D721Med (cell line): ENCODE measurements at regions not wholly inside any gene's neighbourhood (a gene's known extent, or its start where the extent isn't known, plus 50 kb on each side); places are given as distances from the start of the nearest gene placed in this dataset.

Source experiments
- DNase-seq: peaks from one replicate; pipeline ENCODE4 v3.0.0; 2011; ENCODE audit warnings: low spot score; ENCODE audit not compliant: insufficient read length
- FAIRE-seq: peaks from 2 replicates; lab custom pipeline; 2011; peaks lifted over from hg19 to GRCh38; lab: Jason Lieb, UNC
- CTCF ChIP-seq: IDR thresholded peaks from 2 replicates; pipeline ENCODE4 v1.5.1; 2012; ENCODE audit warnings: mild to moderate bottlenecking, control low read depth; ENCODE audit not compliant: insufficient read depth; ENCODE audit errors: missing control alignments

DNA sequence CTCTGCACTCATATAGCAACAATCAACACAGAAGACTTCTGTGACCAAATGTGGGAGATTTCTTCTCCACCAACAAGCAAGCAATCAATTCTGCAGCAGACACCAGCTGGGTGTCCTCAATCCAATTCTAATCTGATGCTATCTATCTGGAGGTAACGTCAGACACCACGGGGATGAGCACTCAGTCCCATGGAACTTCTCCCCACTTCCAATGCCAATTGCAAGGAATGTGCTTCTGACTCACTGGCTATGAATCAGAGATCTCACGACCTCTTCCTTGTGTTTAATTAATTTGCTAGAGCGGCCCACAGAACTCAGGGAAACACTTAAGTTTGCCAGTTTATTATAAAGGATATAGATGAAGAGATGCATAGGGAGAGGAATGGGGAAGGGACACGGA is 103.5 kb upstream of the SIRPG start:
- DNase-seq = no peak
- FAIRE-seq = no peak
- no peak for TF ChIP-seq CTCF

DNA sequence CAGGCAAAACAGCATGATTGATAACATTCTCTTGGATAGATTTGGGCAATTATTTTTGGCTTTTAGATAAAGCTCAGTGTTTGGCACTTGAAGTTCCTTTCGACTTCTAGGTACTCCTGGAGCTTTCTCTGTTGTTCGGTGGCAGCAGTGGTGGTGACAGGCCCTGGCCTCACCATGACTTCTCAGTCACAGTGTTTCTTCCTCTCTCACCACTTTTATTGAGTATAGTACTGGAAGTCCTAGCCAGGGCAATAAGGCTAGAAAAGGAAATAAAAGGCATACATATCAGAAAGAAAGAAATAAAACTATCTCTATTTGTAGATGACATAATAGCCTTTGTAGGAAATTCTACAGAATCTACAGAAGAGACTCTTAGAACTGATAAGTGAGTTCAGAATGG is 101.2 kb upstream of the SIRPG start:
- no peak for DNase-seq
- no peak for FAIRE-seq
- TF ChIP-seq CTCF = no peak

- FAIRE-seq (no peak), DNase-seq (no peak)
- TF ChIP-seq CTCF = no peak
These were observed 100.3 kb upstream of the SIRPG start for GRCh38 chr20:1757606-1758512.

DNA sequence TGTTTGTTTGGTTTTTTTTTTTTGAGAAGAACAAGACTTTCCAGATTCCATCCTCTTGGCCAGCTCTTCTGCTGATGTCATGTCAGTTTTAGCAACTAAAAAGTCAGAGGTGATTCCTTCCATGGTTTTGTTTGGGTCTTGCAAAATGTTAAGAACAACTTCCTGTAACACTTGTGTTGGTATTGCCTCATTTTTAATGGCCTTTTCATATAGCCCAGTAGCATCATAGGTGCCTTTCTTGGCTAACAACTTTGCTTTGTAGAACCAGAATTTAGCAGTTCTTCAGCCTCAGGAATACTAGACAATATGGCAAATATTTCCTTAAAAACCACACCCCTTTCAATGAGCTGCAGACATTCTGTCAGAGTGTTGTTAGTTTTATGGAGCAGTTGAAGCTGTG is 99.5 kb upstream of the SIRPG start:
- DNase-seq (no peak), FAIRE-seq (no peak)
- no peak for TF ChIP-seq CTCF

- no peak for TF ChIP-seq CTCF
- no peak for FAIRE-seq
- no peak for DNase-seq
These were observed 97.2 kb upstream of the SIRPG start for GRCh38 chr20:1754749-1755148.

DNA sequence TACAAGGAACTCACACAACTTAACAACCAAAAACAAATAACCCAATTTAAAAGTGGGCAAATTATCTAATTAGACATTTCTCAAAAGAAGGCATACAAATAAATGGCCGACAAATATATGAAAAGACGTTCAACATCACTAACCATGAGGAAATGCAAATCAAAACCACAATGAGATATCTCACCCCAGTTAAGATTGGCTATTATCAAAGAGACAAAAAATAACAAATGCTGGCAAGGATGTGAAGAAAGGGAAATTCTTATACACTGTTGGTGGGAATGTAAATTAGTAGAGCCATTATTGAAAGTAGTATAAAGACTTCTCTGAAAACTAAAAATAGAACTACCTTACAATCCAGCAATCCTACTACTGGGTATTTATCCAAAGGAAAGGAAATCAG is 96.7 kb upstream of the SIRPG start:
- no peak for TF ChIP-seq CTCF
- DNase-seq = no peak
- no peak for FAIRE-seq

DNA sequence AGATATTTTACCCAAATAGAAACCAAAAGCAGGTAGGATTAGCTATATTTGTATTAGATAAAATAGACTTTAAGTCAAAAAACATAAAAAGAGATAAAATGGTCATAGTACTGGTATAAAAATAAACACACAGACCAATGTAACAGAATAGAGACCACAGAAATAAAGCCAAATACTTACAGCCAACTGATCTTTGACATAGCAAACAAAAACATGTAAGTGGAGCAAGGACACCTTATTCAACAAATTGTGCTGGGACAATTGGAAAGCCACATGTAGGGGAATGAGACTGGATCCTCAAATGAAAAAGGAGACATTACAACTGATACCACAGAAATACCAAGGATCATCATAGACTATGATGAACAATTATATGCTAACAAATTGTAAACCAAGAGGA is 94.5 kb upstream of the SIRPG start:
- FAIRE-seq = no peak
- no peak for TF ChIP-seq CTCF
- no peak for DNase-seq
